Esophagus squamous epithelium (tissue), 4 donors: ENCODE measurements at regions not wholly inside any gene's neighbourhood (a gene's known extent, or its start where the extent isn't known, plus 50 kb on each side); places are given as distances from the start of the nearest gene placed in this dataset.

Source experiments
- POLR2A ChIP-seq, 4 donors: fragments of 450-650 bp; IDR thresholded peaks; one replicate each; pipeline ENCODE4 v1.6.1; 2017; ENCODE audit warnings: antibody characterized with exemption in 4 of 4, mild to moderate bottlenecking in 4 of 4, moderate library complexity in 3 of 4
- TF ChIP-seq, protein P1 (sequence below), 6 experiments: fragments of 450-650 bp in 4 of 6; fragments of 200-600 bp in 2 of 6; sonication (generic) in 2 of 6; IDR thresholded peaks; one replicate each; pipeline ENCODE4 v1.5.1; 2016 to 2019; ENCODE audit warnings: antibody characterized with exemption in 6 of 6, mild to moderate bottlenecking in 4 of 6, moderate library complexity in 4 of 6

- TF ChIP-seq, protein P1, sequence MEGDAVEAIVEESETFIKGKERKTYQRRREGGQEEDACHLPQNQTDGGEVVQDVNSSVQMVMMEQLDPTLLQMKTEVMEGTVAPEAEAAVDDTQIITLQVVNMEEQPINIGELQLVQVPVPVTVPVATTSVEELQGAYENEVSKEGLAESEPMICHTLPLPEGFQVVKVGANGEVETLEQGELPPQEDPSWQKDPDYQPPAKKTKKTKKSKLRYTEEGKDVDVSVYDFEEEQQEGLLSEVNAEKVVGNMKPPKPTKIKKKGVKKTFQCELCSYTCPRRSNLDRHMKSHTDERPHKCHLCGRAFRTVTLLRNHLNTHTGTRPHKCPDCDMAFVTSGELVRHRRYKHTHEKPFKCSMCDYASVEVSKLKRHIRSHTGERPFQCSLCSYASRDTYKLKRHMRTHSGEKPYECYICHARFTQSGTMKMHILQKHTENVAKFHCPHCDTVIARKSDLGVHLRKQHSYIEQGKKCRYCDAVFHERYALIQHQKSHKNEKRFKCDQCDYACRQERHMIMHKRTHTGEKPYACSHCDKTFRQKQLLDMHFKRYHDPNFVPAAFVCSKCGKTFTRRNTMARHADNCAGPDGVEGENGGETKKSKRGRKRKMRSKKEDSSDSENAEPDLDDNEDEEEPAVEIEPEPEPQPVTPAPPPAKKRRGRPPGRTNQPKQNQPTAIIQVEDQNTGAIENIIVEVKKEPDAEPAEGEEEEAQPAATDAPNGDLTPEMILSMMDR (IDR thresholded peaks at IDR 0.05), result no peak
- no peak for TF ChIP-seq POLR2A (IDR thresholded peaks at IDR 0.05)
Measured at GRCh38 chr18:30613467-30613801, 429.1 kb downstream of the DSC3 start.
